ENCODE measurements at regions not wholly inside any gene's neighbourhood (a gene's known extent, or its start where the extent isn't known, plus 50 kb on each side); places are given as distances from the start of the nearest gene placed in this dataset.

DNA sequence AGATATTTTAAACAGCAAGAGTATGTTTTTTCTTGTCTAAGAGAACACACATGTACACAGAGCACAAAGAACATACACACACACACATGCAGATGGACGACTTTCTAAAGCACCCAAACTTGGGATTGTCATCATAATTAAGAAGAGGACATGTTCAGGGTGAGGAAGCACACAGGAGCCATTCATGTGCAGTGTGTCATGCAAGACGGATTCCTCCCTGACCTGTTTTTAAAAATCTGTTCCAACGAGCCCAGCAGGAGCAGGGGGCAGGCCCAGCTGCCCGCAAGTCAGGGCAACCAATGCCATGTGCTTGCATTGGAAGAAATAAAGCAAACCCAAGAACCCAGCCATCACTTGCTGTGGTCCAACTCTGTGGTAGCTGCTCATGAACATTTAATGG, 167.3 kb upstream of the ZNF644 start:
- TF ChIP-seq SIX5 (IDR thresholded peaks at IDR 0.05; ENCODE audit: low read depth, low read length, severe bottlenecking) (no peak), POLR2AphosphoS5 (IDR thresholded peaks at IDR 0.05; ENCODE audit: low read length) (no peak), CTCF (IDR thresholded peaks at IDR 0.05 in 2 of 3, conservative IDR thresholded peaks at IDR 0.05 in 1 of 3; ENCODE audit: control insufficient read depth in 2 of 3, extremely low read depth in 1 of 3, insufficient read depth in 1 of 3, low read depth in 3 of 3, low read length in 3 of 3) (no peak), RFX5 (IDR thresholded peaks at IDR 0.05; ENCODE audit: low read depth, low read length) (no peak), SPI1 (IDR thresholded peaks at IDR 0.05; ENCODE audit: borderline replicate concordance, insufficient read depth, low read depth, low read length) (no peak), BRCA1 (IDR thresholded peaks at IDR 0.05; ENCODE audit: low read depth, low read length) (no peak), PAX8 (IDR thresholded peaks at IDR 0.05) (no peak)
